Stimulated activated CD4-positive, alpha-beta T cell treated with anti-CD3 and anti-CD28 coated beads, Interleukin-15, amount 100 ng/mL, for 24 hours (primary cell): ENCODE measurements at regions not wholly inside any gene's neighbourhood (a gene's known extent, or its start where the extent isn't known, plus 50 kb on each side); places are given as distances from the start of the nearest gene placed in this dataset.

Experiments
- DNase-seq: peaks from one replicate; pipeline ENCODE4 v3.0.0-alpha.2; 2020

GRCh38 chr12:124517260-124518050 lies 50.0 kb downstream of the NCOR2 start:
- no peak for DNase-seq

GRCh38 chr12:124516850-124517249 lies 50.6 kb downstream of the NCOR2 start:
- no peak for DNase-seq

- DNase-seq = no peak
These were observed 51.4 kb downstream of the NCOR2 start for GRCh38 chr12:124515981-124516380.

GRCh38 chr12:124514996-124515932 lies 52.1 kb downstream of the NCOR2 start:
- DNase-seq = no peak

GRCh38 chr12:124514145-124514995 lies 53.0 kb downstream of the NCOR2 start:
- no peak for DNase-seq

GRCh38 chr12:124513297-124513867 lies 54.0 kb downstream of the NCOR2 start:
- no peak for DNase-seq

- DNase-seq = no peak
These were observed 54.6 kb downstream of the NCOR2 start for GRCh38 chr12:124512667-124513296.

GRCh38 chr12:124511259-124511985 lies 56.0 kb downstream of the NCOR2 start:
- DNase-seq = no peak

- DNase-seq = peak; percentile 21
These were observed 57.0 kb downstream of the NCOR2 start for GRCh38 chr12:124510301-124510970.

GRCh38 chr12:124509676-124510300 lies 57.6 kb downstream of the NCOR2 start:
- no peak for DNase-seq

GRCh38 chr12:124509300-124509675 lies 58.1 kb downstream of the NCOR2 start:
- DNase-seq = no peak

GRCh38 chr12:124508381-124509079 lies 58.9 kb downstream of the NCOR2 start:
- DNase-seq = peak; percentile 19

GRCh38 chr12:124507188-124508109 lies 60.0 kb downstream of the NCOR2 start:
- DNase-seq = no peak

GRCh38 chr12:124506832-124507153 lies 60.6 kb downstream of the NCOR2 start:
- no peak for DNase-seq

- DNase-seq = no peak
These were observed 61.1 kb downstream of the NCOR2 start for GRCh38 chr12:124506145-124506831.

- no peak for DNase-seq
These were observed 62.2 kb downstream of the NCOR2 start for GRCh38 chr12:124505001-124505818.
